HAP-1 (cell line): ENCODE measurements at regions not wholly inside any gene's neighbourhood (a gene's known extent, or its start where the extent isn't known, plus 50 kb on each side); places are given as distances from the start of the nearest gene placed in this dataset.
A peak's percentile ranks its signal among the peaks of the same experiment; 100 is the strongest.

ENCODE experiments used
- DNase-seq, 2 experiments: peaks; one replicate each; pipeline ENCODE4 v3.0.0-alpha.2; 2016 to 2020; ENCODE audit warnings: low spot score in 2 of 2
- H3K27me3 ChIP-seq: fragments of 250-450 bp; sonication (Bioruptor Pico); 2 replicates; pipeline ENCODE4 v1.5.1; 2020; ENCODE audit warnings: low read depth, mild to moderate bottlenecking, moderate library complexity
- H3K36me3 ChIP-seq: fragments of 250-450 bp; sonication (Bioruptor Pico); replicated peaks from 2 replicates; pipeline ENCODE4 v1.5.1; 2020; ENCODE audit warnings: mild to moderate bottlenecking
- H3K4me1 ChIP-seq: fragments of 250-450 bp; sonication (Bioruptor Pico); 2 replicates; pipeline ENCODE4 v1.5.1; 2020; ENCODE audit warnings: mild to moderate bottlenecking
- H3K4me3 ChIP-seq: fragments of 250-450 bp; sonication (Bioruptor Pico); 2 replicates; pipeline ENCODE4 v1.5.1; 2020; ENCODE audit warnings: mild to moderate bottlenecking, moderate library complexity
- H3K9me3 ChIP-seq: fragments of 250-450 bp; sonication (Bioruptor Pico); 2 replicates; pipeline ENCODE4 v1.5.1; 2020; ENCODE audit warnings: mild to moderate bottlenecking, moderate library complexity
- in situ Hi-C: fragments of 300-500 bp; cut with MboI; formaldehyde crosslinking; loops from 3 replicates; pipeline ENCODE4 v1.14.3; 2020; ENCODE audit warnings: low sequenced_read_pairs, inconsistent platforms, mixed read lengths

- Histone ChIP-seq H3K4me1 (peaks cover 5% of the 10 kb centered on the region), H3K9me3 (no peaks in the 10 kb centered on the region), H3K27me3 (no peaks in the 10 kb centered on the region), H3K4me3 (no peak overlapping the region), H3K36me3 (no peaks in the 10 kb centered on the region)
- in situ Hi-C loops, result no loop called here
- DNase-seq, result no peak
Measured at GRCh38 chr4:123744664-123745290, 348.2 kb downstream of the SPRY1 start.

DNA sequence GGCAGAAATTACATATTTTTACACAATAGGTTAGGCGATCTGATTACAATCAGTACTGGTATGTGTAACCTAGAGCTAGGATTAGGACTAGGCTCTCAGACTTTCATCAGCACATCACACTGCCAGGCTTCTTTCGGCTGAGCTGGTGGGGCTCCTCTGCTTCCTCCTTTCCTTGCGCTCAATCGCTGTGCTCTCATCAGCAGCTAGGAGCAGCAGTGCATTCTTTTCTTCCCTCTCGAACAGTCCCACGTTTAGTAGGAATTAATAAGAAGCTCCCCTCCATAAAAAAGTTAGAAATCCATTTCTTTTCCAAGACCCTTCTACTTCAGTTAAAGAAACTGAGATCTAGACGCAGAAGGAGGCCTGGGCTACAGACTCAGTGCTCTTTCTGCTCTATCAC lies 350.4 kb downstream of the SPRY1 start:
- in situ Hi-C loops, result no loop called here

DNA sequence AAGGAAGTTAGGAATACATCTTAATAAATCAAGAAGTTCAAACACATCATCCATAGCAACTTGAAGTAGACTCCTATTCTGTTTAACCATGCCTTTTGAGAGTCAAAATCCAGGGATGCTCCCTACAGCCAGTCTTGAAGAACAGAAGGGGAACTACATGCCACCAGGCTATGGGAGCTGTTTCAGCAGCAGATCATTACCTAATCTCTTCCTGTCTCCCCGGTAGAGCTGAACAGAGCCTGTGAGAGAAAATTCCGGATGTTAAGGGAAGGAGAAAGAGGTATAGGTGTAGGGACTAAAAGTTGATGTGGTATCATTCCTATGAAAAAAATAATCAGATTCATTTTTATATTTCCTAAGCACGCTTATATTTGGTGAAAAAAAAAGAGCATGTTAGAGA lies 352.2 kb downstream of the SPRY1 start:
- in situ Hi-C loops, result no loop called here
- Histone ChIP-seq H3K36me3 (no peaks in the 10 kb centered on the region), H3K4me3 (no peak overlapping the region), H3K9me3 (no peaks in the 10 kb centered on the region), H3K4me1 (peaks cover 14% of the 10 kb centered on the region), H3K27me3 (no peaks in the 10 kb centered on the region)
- no peak for DNase-seq

More for the DNA sequence above, 350.4 kb downstream of the SPRY1 start:
- Histone ChIP-seq H3K4me1 (peaks cover 14% of the 10 kb centered on the region), H3K27me3 (no peaks in the 10 kb centered on the region), H3K9me3 (no peaks in the 10 kb centered on the region), H3K4me3 (no peak overlapping the region), H3K36me3 (no peaks in the 10 kb centered on the region)
- DNase-seq, result peak in 1 of 2 experiments; percentile 25

GRCh38 chr4:123749383-123749782 lies 352.8 kb downstream of the SPRY1 start:
- in situ Hi-C loops, result no loop called here
- Histone ChIP-seq H3K27me3 (no peaks in the 10 kb centered on the region), H3K36me3 (no peaks in the 10 kb centered on the region), H3K9me3 (no peaks in the 10 kb centered on the region), H3K4me3 (no peak overlapping the region), H3K4me1 (peaks cover 14% of the 10 kb centered on the region)
- no peak for DNase-seq

DNA sequence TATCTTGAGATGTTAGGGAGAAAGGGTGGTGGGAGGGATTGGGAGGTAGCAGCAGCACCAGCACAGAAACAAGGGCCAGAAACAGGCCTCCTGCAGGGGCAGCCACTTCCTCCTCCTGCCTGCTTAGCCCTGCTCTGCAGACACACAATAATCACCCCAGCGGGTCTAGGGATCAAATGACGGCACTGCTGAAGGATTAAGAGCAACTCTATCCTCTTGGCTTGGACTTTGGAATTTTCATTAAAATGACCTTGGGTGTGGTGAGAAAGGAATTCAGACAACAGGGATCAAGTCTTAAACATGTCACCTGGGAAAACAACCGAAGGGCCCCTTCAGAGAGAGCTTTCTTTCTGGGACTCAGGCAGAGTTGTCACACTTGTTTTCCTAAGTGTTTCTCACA lies 353.4 kb downstream of the SPRY1 start:
- H3K4me3 ChIP-seq, result no peak overlapping the region
- in situ Hi-C loops, result no loop called here
- DNase-seq, result peak; percentile 86 to 97
- H3K4me1 ChIP-seq, result peaks cover 14% of the 10 kb centered on the region
- no peaks in the 10 kb centered on the region for H3K27me3 ChIP-seq
- H3K36me3 ChIP-seq, result no peaks in the 10 kb centered on the region
- H3K9me3 ChIP-seq, result no peaks in the 10 kb centered on the region

- Histone ChIP-seq H3K4me1 (peaks cover 11% of the 10 kb centered on the region), H3K27me3 (no peaks in the 10 kb centered on the region), H3K4me3 (no peak overlapping the region), H3K36me3 (no peaks in the 10 kb centered on the region), H3K9me3 (no peaks in the 10 kb centered on the region)
- in situ Hi-C loops, result no loop called here
- DNase-seq, result no peak
Measured at GRCh38 chr4:123755655-123756054, 359.1 kb downstream of the SPRY1 start.

- H3K9me3 ChIP-seq, result no peaks in the 10 kb centered on the region
- in situ Hi-C loops, result no loop called here
- H3K4me3 ChIP-seq, result no peak overlapping the region
- H3K4me1 ChIP-seq, result no peaks in the 10 kb centered on the region
- DNase-seq, result no peak
- no peaks in the 10 kb centered on the region; the same call in 1 of the 2 replicates for H3K27me3 ChIP-seq
- H3K36me3 ChIP-seq, result no peaks in the 10 kb centered on the region
Measured at GRCh38 chr4:123767806-123768205, 371.2 kb downstream of the SPRY1 start.

GRCh38 chr4:123770884-123771283 lies 374.3 kb downstream of the SPRY1 start:
- DNase-seq, result no peak
- Histone ChIP-seq H3K9me3 (no peaks in the 10 kb centered on the region), H3K27me3 (no peaks in the 10 kb centered on the region), H3K4me1 (no peaks in the 10 kb centered on the region), H3K4me3 (no peak overlapping the region), H3K36me3 (no peaks in the 10 kb centered on the region)
- in situ Hi-C loops, result no loop called here

DNA sequence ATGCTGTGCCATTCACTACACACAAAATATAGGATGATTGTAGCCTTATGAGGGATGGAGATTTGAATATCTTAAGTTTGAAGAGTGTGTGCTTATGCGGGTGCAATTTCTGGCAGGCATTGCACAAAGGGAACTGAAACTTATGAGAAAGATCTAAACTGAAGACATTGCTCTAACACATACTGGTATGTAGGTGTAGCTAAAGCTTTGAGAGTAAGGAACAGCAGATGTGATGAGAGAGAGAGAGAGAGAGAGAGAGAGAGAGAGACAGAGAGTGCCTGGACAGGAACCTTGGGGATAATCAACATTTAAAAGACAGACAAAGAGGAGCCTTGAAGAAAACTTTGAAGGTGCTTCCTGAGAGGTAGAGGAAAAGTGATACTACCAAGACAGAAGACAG lies 379.7 kb downstream of the SPRY1 start:
- no peaks in the 10 kb centered on the region for H3K36me3 ChIP-seq
- in situ Hi-C loops, result no loop called here
- DNase-seq, result no peak
- H3K4me1 ChIP-seq, result no peaks in the 10 kb centered on the region
- H3K4me3 ChIP-seq, result no peak overlapping the region
- H3K9me3 ChIP-seq, result no peaks in the 10 kb centered on the region
- H3K27me3 ChIP-seq, result no peaks in the 10 kb centered on the region

DNA sequence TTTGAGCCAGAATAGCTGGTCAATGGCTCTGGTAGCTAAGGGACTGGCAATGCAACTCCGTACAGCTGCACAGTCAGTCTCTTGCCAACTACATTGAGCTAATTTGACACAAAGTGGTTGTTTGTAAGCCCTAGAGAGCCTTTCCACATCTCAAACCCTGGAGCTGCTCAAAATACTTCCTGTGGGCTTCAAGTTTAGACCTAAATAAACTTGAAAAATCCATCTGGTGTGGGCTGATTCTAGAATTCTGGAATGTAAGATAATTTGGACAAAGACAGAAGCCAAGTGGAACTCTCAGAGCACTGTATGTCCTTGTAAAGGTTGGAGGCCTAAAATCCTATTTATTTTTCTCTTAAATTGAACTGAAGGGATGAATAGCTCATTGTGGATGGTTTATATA lies 380.8 kb downstream of the SPRY1 start:
- in situ Hi-C loops, result no loop called here
- Histone ChIP-seq H3K27me3 (no peaks in the 10 kb centered on the region), H3K4me1 (no peaks in the 10 kb centered on the region), H3K4me3 (no peak overlapping the region), H3K9me3 (no peaks in the 10 kb centered on the region), H3K36me3 (no peaks in the 10 kb centered on the region)
- no peak for DNase-seq

DNA sequence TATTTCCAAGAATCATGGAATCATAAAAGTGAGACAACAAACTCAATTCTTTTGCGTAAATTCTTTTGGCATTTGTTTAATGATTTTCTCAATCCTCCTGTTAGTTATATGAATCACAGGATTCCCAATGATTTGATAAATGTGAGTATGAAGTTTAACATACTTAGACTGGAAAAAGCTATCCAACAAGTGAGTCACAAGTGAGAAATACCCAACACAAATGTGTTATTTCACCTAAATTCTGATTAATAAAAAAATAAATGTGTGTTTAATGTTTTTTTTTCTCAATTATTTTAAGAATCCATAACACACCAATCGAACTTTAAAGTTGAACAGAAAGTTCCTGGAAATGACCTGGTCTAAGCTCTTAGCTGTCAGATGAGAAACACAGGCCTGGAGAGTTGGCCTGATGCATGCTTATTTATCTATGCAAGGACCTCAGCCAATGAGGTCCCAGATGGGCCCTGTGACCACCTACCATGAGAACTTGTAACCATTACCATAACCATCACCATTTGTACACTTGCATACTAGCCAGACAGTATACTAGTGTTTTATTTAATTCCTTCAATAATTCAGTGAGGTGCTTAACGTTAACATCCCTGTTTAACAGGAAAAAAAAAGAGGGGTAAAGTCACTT lies 386.7 kb downstream of the SPRY1 start:
- in situ Hi-C loops, result no loop called here
- no peak overlapping the region for H3K4me3 ChIP-seq
- DNase-seq, result no peak
- H3K9me3 ChIP-seq, result no peaks in the 10 kb centered on the region
- no peaks in the 10 kb centered on the region for H3K36me3 ChIP-seq
- no peaks in the 10 kb centered on the region for H3K27me3 ChIP-seq
- H3K4me1 ChIP-seq, result peaks cover 7% of the 10 kb centered on the region

GRCh38 chr4:123783921-123784320 lies 387.3 kb downstream of the SPRY1 start:
- in situ Hi-C loops, result no loop called here
- Histone ChIP-seq H3K9me3 (no peaks in the 10 kb centered on the region), H3K27me3 (no peaks in the 10 kb centered on the region), H3K4me1 (peaks cover 7% of the 10 kb centered on the region), H3K4me3 (no peak overlapping the region), H3K36me3 (no peaks in the 10 kb centered on the region)
- peak; percentile 33 to 68 for DNase-seq

DNA sequence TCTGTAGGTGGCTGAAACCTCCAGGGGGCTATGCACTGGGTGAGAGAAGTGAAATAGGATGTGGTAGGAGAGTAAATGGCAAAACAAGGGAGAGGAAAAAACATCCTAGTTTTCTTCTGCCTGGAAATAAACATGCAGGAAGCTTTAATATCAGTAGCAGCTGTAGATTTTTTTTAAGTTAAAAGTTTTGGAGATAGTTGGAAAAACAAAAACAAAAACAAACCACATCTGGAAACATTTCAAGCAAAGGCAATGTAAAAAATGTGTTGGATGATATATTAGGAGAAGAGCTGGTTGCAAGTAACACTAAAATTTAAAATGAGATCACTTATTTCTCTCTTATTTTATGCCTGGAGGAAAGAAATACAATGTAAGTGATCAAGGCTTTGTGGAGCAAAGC lies 388.0 kb downstream of the SPRY1 start:
- in situ Hi-C loops, result no loop called here
- DNase-seq, result no peak
- H3K4me1 ChIP-seq, result peaks cover 7% of the 10 kb centered on the region

GRCh38 chr4:123785538-123785937 lies 388.9 kb downstream of the SPRY1 start:
- peaks cover 7% of the 10 kb centered on the region for H3K4me1 ChIP-seq
- H3K4me3 ChIP-seq, result no peak overlapping the region
- no peaks in the 10 kb centered on the region for H3K27me3 ChIP-seq
- no peaks in the 10 kb centered on the region for H3K36me3 ChIP-seq
- H3K9me3 ChIP-seq, result no peaks in the 10 kb centered on the region
- in situ Hi-C loops, result no loop called here
- no peak for DNase-seq

More for the DNA sequence above, 388.0 kb downstream of the SPRY1 start:
- no peak overlapping the region for H3K4me3 ChIP-seq
- no peaks in the 10 kb centered on the region for H3K9me3 ChIP-seq
- H3K27me3 ChIP-seq, result no peaks in the 10 kb centered on the region
- no peaks in the 10 kb centered on the region for H3K36me3 ChIP-seq
